Liver (tissue), 8 donors: ENCODE measurements at regions not wholly inside any gene's neighbourhood (a gene's known extent, or its start where the extent isn't known, plus 50 kb on each side); places are given as distances from the start of the nearest gene placed in this dataset.

Experiments
- DNase-seq: peaks from one replicate; pipeline ENCODE4 v3.0.0-alpha.2; 2017; ENCODE audit warnings: low spot score
- H3K27ac ChIP-seq, 2 donors: one replicate each; pipeline ENCODE4 v1.7.0; 2013; ENCODE audit warnings: inconsistent platforms in 2 of 2, low read length in 2 of 2, control low read depth in 1 of 2, low read depth in 1 of 2, mild to moderate bottlenecking in 1 of 2
- H3K27me3 ChIP-seq, 4 donors: one replicate each; pipeline versions ENCODE4 v1.6.1 to v1.7.0; 2013; ENCODE audit warnings: low read length in 3 of 4, inconsistent platforms in 1 of 4, mild to moderate bottlenecking in 1 of 4, moderate library complexity in 1 of 4; ENCODE audit not compliant: control insufficient read depth in 4 of 4, insufficient read depth in 4 of 4
- H3K36me3 ChIP-seq, 4 donors: one replicate each; pipeline versions ENCODE4 v1.6.1 to v1.7.0; 2013; ENCODE audit warnings: low read length in 3 of 4, mild to moderate bottlenecking in 3 of 4, low read depth in 1 of 4, moderate library complexity in 1 of 4; ENCODE audit not compliant: control insufficient read depth in 4 of 4, insufficient read depth in 3 of 4
- H3K4me1 ChIP-seq, 4 donors: one replicate each; pipeline versions ENCODE4 v1.6.1 to v1.7.0; 2013; ENCODE audit warnings: low read length in 3 of 4, mild to moderate bottlenecking in 3 of 4, moderate library complexity in 1 of 4; ENCODE audit not compliant: control insufficient read depth in 4 of 4, insufficient read depth in 4 of 4
- H3K4me3 ChIP-seq, 3 donors: one replicate each; pipeline versions ENCODE4 v1.6.1 to v1.7.0; 2013; ENCODE audit warnings: low read length in 3 of 3, control low read depth in 1 of 3, low read depth in 1 of 3, mild to moderate bottlenecking in 1 of 3
- H3K9ac ChIP-seq, 2 donors: one replicate each; pipeline ENCODE4 v1.7.0; 2013; ENCODE audit warnings: low read length in 2 of 2, mild to moderate bottlenecking in 2 of 2, moderate library complexity in 2 of 2, control low read depth in 1 of 2, low read depth in 1 of 2
- H3K9me3 ChIP-seq, 4 donors: one replicate each; pipeline versions ENCODE4 v1.6.1 to v1.7.0; 2013; ENCODE audit warnings: low read length in 3 of 4; ENCODE audit not compliant: control insufficient read depth in 4 of 4
- CTCF ChIP-seq: fragments of 150-350 bp; IDR thresholded peaks from 2 replicates; pipeline ENCODE4 v1.5.1; 2017; ENCODE audit warnings: improper control_type of control experiment, low read depth, low read length; ENCODE audit not compliant: missing input control
- EGR1 ChIP-seq, 2 donors: IDR thresholded peaks; 2 replicates each; pipeline ENCODE4 v1.6.1; 2016 to 2018; ENCODE audit warnings: antibody characterized with exemption in 2 of 2, low read depth in 2 of 2
- FOXA1 ChIP-seq: IDR thresholded peaks from 2 replicates; pipeline ENCODE4 v1.6.1; 2016; ENCODE audit warnings: antibody characterized with exemption
- GABPA ChIP-seq, 2 donors: IDR thresholded peaks in 1 of 2; conservative IDR thresholded peaks in 1 of 2; 2 replicates each; pipeline ENCODE4 v1.6.1; 2016; ENCODE audit warnings: antibody characterized with exemption in 2 of 2, mild to moderate bottlenecking in 1 of 2, moderate library complexity in 1 of 2
- JUND ChIP-seq, 2 donors: IDR thresholded peaks; 2 replicates each; pipeline ENCODE4 v1.6.1; 2016; ENCODE audit warnings: antibody characterized with exemption in 2 of 2
- RXRA ChIP-seq, 2 donors: IDR thresholded peaks; 2 replicates each; pipeline ENCODE4 v1.6.1; 2017 to 2018; ENCODE audit warnings: antibody characterized with exemption in 2 of 2, mild to moderate bottlenecking in 1 of 2
- SP1 ChIP-seq: IDR thresholded peaks from 2 replicates; pipeline ENCODE4 v1.6.1; 2018; ENCODE audit warnings: antibody characterized with exemption, mild to moderate bottlenecking
- TAF1 ChIP-seq: conservative IDR thresholded peaks from 2 replicates; pipeline ENCODE4 v1.6.1; 2016; ENCODE audit warnings: antibody characterized with exemption, mild to moderate bottlenecking
- WGBS: extraction: QIAGEN DNeasy Blood & Tissue Kit; methylation state at CpG from one replicate; pipeline ENCODE4 v1.1.7; 2013; 5-methylcytosine and 5-hydroxymethylcytosine counted together
- TF ChIP-seq, protein P1 (sequence below): IDR thresholded peaks from 2 replicates; pipeline ENCODE4 v1.6.1; 2016; ENCODE audit warnings: antibody characterized with exemption, mild to moderate bottlenecking
- TF ChIP-seq, protein P2 (sequence below): IDR thresholded peaks from 2 replicates; pipeline ENCODE4 v1.6.1; 2016; ENCODE audit warnings: antibody characterized with exemption
- TF ChIP-seq, protein P3 (sequence below): IDR thresholded peaks from 2 replicates; pipeline ENCODE4 v1.6.1; 2016; ENCODE audit warnings: antibody characterized with exemption
- TF ChIP-seq, protein P4 (sequence below): IDR thresholded peaks from 2 replicates; pipeline ENCODE4 v1.6.1; 2016; ENCODE audit warnings: antibody characterized with exemption
- donor health status: healthy.
- donor health status: healthy.
- donor health status: healthy.
- donor health status: healthy.
- donor health status: healthy.

- Histone ChIP-seq H3K9me3 (no peaks in the 10 kb centered on the region), H3K9ac (no peak overlapping the region), H3K36me3 (no peaks in the 10 kb centered on the region), H3K4me3 (no peak overlapping the region), H3K27me3 (peaks cover 0 to 2% (median 0%) of the 10 kb centered on the region in 4 donors), H3K27ac (no peak overlapping the region), H3K4me1 (peaks cover 0 to 5% (median 3%) of the 10 kb centered on the region in 4 donors)
- TF ChIP-seq JUND (IDR thresholded peaks at IDR 0.05): no peak
- TF ChIP-seq, protein P1, sequence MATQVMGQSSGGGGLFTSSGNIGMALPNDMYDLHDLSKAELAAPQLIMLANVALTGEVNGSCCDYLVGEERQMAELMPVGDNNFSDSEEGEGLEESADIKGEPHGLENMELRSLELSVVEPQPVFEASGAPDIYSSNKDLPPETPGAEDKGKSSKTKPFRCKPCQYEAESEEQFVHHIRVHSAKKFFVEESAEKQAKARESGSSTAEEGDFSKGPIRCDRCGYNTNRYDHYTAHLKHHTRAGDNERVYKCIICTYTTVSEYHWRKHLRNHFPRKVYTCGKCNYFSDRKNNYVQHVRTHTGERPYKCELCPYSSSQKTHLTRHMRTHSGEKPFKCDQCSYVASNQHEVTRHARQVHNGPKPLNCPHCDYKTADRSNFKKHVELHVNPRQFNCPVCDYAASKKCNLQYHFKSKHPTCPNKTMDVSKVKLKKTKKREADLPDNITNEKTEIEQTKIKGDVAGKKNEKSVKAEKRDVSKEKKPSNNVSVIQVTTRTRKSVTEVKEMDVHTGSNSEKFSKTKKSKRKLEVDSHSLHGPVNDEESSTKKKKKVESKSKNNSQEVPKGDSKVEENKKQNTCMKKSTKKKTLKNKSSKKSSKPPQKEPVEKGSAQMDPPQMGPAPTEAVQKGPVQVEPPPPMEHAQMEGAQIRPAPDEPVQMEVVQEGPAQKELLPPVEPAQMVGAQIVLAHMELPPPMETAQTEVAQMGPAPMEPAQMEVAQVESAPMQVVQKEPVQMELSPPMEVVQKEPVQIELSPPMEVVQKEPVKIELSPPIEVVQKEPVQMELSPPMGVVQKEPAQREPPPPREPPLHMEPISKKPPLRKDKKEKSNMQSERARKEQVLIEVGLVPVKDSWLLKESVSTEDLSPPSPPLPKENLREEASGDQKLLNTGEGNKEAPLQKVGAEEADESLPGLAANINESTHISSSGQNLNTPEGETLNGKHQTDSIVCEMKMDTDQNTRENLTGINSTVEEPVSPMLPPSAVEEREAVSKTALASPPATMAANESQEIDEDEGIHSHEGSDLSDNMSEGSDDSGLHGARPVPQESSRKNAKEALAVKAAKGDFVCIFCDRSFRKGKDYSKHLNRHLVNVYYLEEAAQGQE: no peak
- WGBS: 90% methylated on average over 5 of the region's 5 CpGs
- no peak for DNase-seq
These were observed 388.8 kb downstream of the ZFHX3 start for GRCh38 chr16:72658888-72659717.

DNA sequence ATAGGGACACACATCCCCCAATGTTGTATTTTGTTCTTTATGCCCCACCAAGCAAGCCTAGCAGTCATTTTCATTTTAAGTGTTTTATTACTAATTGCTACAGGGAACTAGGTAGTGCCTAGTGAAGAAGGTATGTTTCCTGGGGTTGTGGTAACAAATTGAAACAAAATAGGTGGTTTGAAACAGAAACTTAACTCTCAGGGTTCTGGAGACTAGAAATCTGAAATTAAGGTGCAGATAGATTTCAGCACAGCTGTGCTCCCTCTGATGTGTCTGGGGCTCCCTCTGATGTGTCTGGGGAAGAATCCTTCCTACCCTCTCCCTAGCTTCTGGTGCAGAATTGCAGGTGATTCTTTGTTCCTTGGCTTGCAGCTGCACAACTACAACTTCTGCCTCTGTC is 390.1 kb downstream of the ZFHX3 start:
- Histone ChIP-seq H3K27ac (no peak overlapping the region), H3K27me3 (peaks cover 0 to 2% (median 0%) of the 10 kb centered on the region in 4 donors), H3K4me3 (no peak overlapping the region), H3K9me3 (no peaks in the 10 kb centered on the region), H3K4me1 (no peaks in the 10 kb centered on the region), H3K36me3 (no peaks in the 10 kb centered on the region), H3K9ac (no peak overlapping the region)
- DNase-seq: no peak
- TF ChIP-seq, protein P1: no peak
- TF ChIP-seq RXRA (IDR thresholded peaks at IDR 0.05) (no peak), TAF1 (no peak)

GRCh38 chr16:72657164-72657563 is 390.8 kb downstream of the ZFHX3 start:
- Histone ChIP-seq H3K4me3 (no peak overlapping the region), H3K9ac (no peak overlapping the region), H3K9me3 (no peaks in the 10 kb centered on the region), H3K36me3 (no peaks in the 10 kb centered on the region), H3K4me1 (no peaks in the 10 kb centered on the region), H3K27me3 (peaks cover 0 to 2% (median 0%) of the 10 kb centered on the region in 4 donors), H3K27ac (no peak overlapping the region)
- 97% methylated on average over 1 of the region's 1 CpG for WGBS
- no peak for DNase-seq
- TF ChIP-seq GABPA (IDR thresholded peaks at IDR 0.05 in 1 of 2, conservative IDR thresholded peaks at IDR 0.05 in 1 of 2) (no peak), FOXA1 (no peak), CTCF (no peak), EGR1 (IDR thresholded peaks at IDR 0.05; ENCODE audit: low read depth in 2 of 2) (no peak), SP1 (no peak)
- TF ChIP-seq, protein P2, sequence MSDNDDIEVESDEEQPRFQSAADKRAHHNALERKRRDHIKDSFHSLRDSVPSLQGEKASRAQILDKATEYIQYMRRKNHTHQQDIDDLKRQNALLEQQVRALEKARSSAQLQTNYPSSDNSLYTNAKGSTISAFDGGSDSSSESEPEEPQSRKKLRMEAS: no peak
- TF ChIP-seq, protein P3, sequence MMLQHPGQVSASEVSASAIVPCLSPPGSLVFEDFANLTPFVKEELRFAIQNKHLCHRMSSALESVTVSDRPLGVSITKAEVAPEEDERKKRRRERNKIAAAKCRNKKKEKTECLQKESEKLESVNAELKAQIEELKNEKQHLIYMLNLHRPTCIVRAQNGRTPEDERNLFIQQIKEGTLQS: no peak
- TF ChIP-seq, protein P4, sequence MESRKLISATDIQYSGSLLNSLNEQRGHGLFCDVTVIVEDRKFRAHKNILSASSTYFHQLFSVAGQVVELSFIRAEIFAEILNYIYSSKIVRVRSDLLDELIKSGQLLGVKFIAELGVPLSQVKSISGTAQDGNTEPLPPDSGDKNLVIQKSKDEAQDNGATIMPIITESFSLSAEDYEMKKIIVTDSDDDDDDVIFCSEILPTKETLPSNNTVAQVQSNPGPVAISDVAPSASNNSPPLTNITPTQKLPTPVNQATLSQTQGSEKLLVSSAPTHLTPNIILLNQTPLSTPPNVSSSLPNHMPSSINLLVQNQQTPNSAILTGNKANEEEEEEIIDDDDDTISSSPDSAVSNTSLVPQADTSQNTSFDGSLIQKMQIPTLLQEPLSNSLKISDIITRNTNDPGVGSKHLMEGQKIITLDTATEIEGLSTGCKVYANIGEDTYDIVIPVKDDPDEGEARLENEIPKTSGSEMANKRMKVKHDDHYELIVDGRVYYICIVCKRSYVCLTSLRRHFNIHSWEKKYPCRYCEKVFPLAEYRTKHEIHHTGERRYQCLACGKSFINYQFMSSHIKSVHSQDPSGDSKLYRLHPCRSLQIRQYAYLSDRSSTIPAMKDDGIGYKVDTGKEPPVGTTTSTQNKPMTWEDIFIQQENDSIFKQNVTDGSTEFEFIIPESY: no peak
